ENCODE measurements at regions not wholly inside any gene's neighbourhood (a gene's known extent, or its start where the extent isn't known, plus 50 kb on each side); places are given as distances from the start of the nearest gene placed in this dataset.

DNA sequence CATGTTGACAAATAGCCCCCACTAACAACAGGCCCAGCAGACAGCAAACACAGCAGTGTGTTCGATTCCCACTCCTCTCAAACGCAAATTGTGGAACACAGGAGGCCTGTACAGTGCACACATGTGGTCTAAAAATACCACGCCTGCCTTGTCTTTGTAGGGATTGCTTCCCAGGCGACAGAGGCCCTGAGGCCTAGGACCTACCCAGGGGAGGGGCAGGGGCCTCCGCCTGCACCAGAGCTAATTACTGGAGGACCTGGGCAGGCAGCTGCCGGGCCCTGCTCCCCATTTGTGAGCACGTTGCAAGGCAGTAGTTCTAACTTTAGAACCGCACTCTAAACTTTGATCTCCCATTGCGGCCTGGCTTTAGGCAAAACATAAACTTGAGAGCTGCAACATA is 316.0 kb downstream of the TXNL1 start:
- Histone ChIP-seq H3K9ac (ENCODE audit: low read length in 2 of 2) (no peak overlapping the region), H3K27me3 (ENCODE audit: control insufficient read depth in 1 of 2, insufficient read depth in 2 of 2, low read length in 2 of 2) (no peaks in the 10 kb centered on the region), H3K9me3 (ENCODE audit: control insufficient read depth in 2 of 2, low read length in 2 of 2) (no peaks in the 10 kb centered on the region), H3K27ac (ENCODE audit: low read length) (no peak overlapping the region), H3K4me3 (ENCODE audit: low read length in 2 of 2) (no peak overlapping the region), H3K36me3 (ENCODE audit: control insufficient read depth in 2 of 2, insufficient read depth in 2 of 2, low read length in 2 of 2) (no peaks in the 10 kb centered on the region), H3K4me1 (ENCODE audit: control insufficient read depth, insufficient read depth, low read length) (no peaks in the 10 kb centered on the region)

DNA sequence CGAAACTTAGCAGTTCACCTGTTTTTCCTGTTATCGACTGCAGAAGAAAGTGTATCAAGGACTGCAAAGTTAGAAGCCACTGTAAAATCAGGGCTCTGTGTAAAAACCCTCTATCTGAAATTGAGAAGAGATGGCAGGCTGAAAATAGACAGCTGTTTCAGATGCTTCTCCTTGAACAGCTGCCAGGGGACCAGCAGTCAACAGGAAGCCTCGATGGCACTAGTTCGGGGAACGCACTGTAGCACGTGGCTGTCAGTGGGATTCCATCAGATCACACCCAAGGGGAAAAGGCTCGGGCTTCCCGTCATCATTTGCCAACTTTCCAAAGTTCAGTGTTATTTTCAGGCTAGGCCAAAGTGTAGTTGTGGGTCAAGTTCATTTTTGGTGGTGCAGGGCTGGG is 316.9 kb downstream of the TXNL1 start:
- Histone ChIP-seq H3K27ac (ENCODE audit: low read length) (no peak overlapping the region), H3K9me3 (ENCODE audit: control insufficient read depth in 2 of 2, low read length in 2 of 2) (no peaks in the 10 kb centered on the region), H3K4me3 (ENCODE audit: low read length in 2 of 2) (no peak overlapping the region), H3K36me3 (ENCODE audit: control insufficient read depth in 2 of 2, insufficient read depth in 2 of 2, low read length in 2 of 2) (no peaks in the 10 kb centered on the region), H3K9ac (ENCODE audit: low read length in 2 of 2) (no peak overlapping the region), H3K4me1 (ENCODE audit: control insufficient read depth, insufficient read depth, low read length) (no peaks in the 10 kb centered on the region), H3K27me3 (ENCODE audit: control insufficient read depth in 1 of 2, insufficient read depth in 2 of 2, low read length in 2 of 2) (no peaks in the 10 kb centered on the region)

DNA sequence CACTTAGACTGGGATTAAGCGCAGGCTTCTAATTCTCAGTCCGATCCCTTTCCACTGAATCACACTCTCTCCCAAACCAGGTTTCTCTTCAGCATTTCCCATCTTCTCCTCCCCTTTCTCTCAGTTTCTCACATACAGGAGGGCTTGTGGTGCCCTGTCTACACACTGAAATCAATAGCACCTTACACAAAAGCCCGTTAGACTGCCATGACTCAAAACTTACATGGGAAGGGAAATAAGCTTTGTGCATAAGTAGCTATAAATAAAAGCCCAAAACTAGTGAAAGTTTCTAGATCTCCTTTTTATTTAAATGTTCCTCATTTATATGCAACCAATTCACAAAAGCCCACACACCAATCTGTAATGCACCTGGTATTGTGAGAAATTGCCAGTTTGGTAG is 318.4 kb downstream of the TXNL1 start:
- no peak overlapping the region for H3K27ac ChIP-seq (ENCODE audit: low read length)
- H3K9ac ChIP-seq (ENCODE audit: low read length in 2 of 2) = no peak overlapping the region
- no peak overlapping the region for H3K4me3 ChIP-seq (ENCODE audit: low read length in 2 of 2)
- no peaks in the 10 kb centered on the region for H3K36me3 ChIP-seq (ENCODE audit: control insufficient read depth in 2 of 2, insufficient read depth in 2 of 2, low read length in 2 of 2)
- H3K9me3 ChIP-seq (ENCODE audit: control insufficient read depth in 2 of 2, low read length in 2 of 2) = no peaks in the 10 kb centered on the region
- no peaks in the 10 kb centered on the region for H3K27me3 ChIP-seq (ENCODE audit: control insufficient read depth in 1 of 2, insufficient read depth in 2 of 2, low read length in 2 of 2)
- H3K4me1 ChIP-seq (ENCODE audit: control insufficient read depth, insufficient read depth, low read length) = no peaks in the 10 kb centered on the region

DNA sequence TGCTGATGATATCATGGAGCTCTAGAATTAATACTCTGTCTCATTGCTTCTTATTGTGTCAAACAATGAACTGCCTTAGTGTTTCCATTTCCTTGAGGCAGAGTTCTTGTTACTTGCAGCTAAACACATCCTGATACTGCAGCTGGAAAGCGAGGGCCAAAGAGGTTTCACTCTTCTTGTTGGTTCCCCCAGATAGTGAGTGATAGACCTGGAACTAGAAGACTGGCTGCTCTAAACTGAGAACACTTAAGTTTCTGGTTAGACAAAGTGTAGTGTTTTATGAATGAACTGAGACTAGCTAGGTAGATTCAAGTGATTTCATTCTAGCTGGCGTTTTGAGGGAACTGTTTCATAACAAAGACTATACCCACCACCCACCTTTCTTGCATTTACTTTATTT is 321.7 kb downstream of the TXNL1 start:
- H3K27me3 ChIP-seq (ENCODE audit: control insufficient read depth in 1 of 2, insufficient read depth in 2 of 2, low read length in 2 of 2) = no peaks in the 10 kb centered on the region
- no peaks in the 10 kb centered on the region for H3K9me3 ChIP-seq (ENCODE audit: control insufficient read depth in 2 of 2, low read length in 2 of 2)
- H3K36me3 ChIP-seq (ENCODE audit: control insufficient read depth in 2 of 2, insufficient read depth in 2 of 2, low read length in 2 of 2) = no peaks in the 10 kb centered on the region
- no peak overlapping the region for H3K9ac ChIP-seq (ENCODE audit: low read length in 2 of 2)
- no peak overlapping the region for H3K4me3 ChIP-seq (ENCODE audit: low read length in 2 of 2)
- no peaks in the 10 kb centered on the region for H3K4me1 ChIP-seq (ENCODE audit: control insufficient read depth, insufficient read depth, low read length)
- no peak overlapping the region for H3K27ac ChIP-seq (ENCODE audit: low read length)

GRCh38 chr18:56315363-56315762 is 323.0 kb downstream of the TXNL1 start:
- Histone ChIP-seq H3K9ac (ENCODE audit: low read length in 2 of 2) (no peak overlapping the region), H3K9me3 (ENCODE audit: control insufficient read depth in 2 of 2, low read length in 2 of 2) (no peaks in the 10 kb centered on the region), H3K4me1 (ENCODE audit: control insufficient read depth, insufficient read depth, low read length) (no peaks in the 10 kb centered on the region), H3K27ac (ENCODE audit: low read length) (no peak overlapping the region), H3K36me3 (ENCODE audit: control insufficient read depth in 2 of 2, insufficient read depth in 2 of 2, low read length in 2 of 2) (no peaks in the 10 kb centered on the region), H3K4me3 (ENCODE audit: low read length in 2 of 2) (no peak overlapping the region), H3K27me3 (ENCODE audit: control insufficient read depth in 1 of 2, insufficient read depth in 2 of 2, low read length in 2 of 2) (no peaks in the 10 kb centered on the region)

- Histone ChIP-seq H3K4me3 (ENCODE audit: low read length in 2 of 2) (no peak overlapping the region), H3K9me3 (ENCODE audit: control insufficient read depth in 2 of 2, low read length in 2 of 2) (no peaks in the 10 kb centered on the region), H3K27me3 (ENCODE audit: control insufficient read depth in 1 of 2, insufficient read depth in 2 of 2, low read length in 2 of 2) (no peaks in the 10 kb centered on the region), H3K36me3 (ENCODE audit: control insufficient read depth in 2 of 2, insufficient read depth in 2 of 2, low read length in 2 of 2) (no peaks in the 10 kb centered on the region), H3K9ac (ENCODE audit: low read length in 2 of 2) (no peak overlapping the region), H3K4me1 (ENCODE audit: control insufficient read depth, insufficient read depth, low read length) (no peaks in the 10 kb centered on the region), H3K27ac (ENCODE audit: low read length) (no peak overlapping the region)
These were observed 324.0 kb downstream of the TXNL1 start for GRCh38 chr18:56314396-56314795.

- Histone ChIP-seq H3K27me3 (ENCODE audit: control insufficient read depth in 1 of 2, insufficient read depth in 2 of 2, low read length in 2 of 2) (no peaks in the 10 kb centered on the region), H3K27ac (ENCODE audit: low read length) (no peak overlapping the region), H3K4me1 (ENCODE audit: control insufficient read depth, insufficient read depth, low read length) (no peaks in the 10 kb centered on the region), H3K4me3 (ENCODE audit: low read length in 2 of 2) (no peak overlapping the region), H3K9me3 (ENCODE audit: control insufficient read depth in 2 of 2, low read length in 2 of 2) (no peaks in the 10 kb centered on the region), H3K9ac (ENCODE audit: low read length in 2 of 2) (no peak overlapping the region), H3K36me3 (ENCODE audit: control insufficient read depth in 2 of 2, insufficient read depth in 2 of 2, low read length in 2 of 2) (no peaks in the 10 kb centered on the region)
These were observed 325.6 kb downstream of the TXNL1 start for GRCh38 chr18:56312551-56313335.

GRCh38 chr18:56309104-56309503 is 329.3 kb downstream of the TXNL1 start:
- no peak overlapping the region for H3K27ac ChIP-seq (ENCODE audit: low read length)
- H3K9me3 ChIP-seq (ENCODE audit: control insufficient read depth in 2 of 2, low read length in 2 of 2) = no peaks in the 10 kb centered on the region
- no peak overlapping the region for H3K9ac ChIP-seq (ENCODE audit: low read length in 2 of 2)
- H3K4me3 ChIP-seq (ENCODE audit: low read length in 2 of 2) = no peak overlapping the region
- H3K4me1 ChIP-seq (ENCODE audit: control insufficient read depth, insufficient read depth, low read length) = no peaks in the 10 kb centered on the region
- no peaks in the 10 kb centered on the region for H3K36me3 ChIP-seq (ENCODE audit: control insufficient read depth in 2 of 2, insufficient read depth in 2 of 2, low read length in 2 of 2)
- H3K27me3 ChIP-seq (ENCODE audit: control insufficient read depth in 1 of 2, insufficient read depth in 2 of 2, low read length in 2 of 2) = no peaks in the 10 kb centered on the region

DNA sequence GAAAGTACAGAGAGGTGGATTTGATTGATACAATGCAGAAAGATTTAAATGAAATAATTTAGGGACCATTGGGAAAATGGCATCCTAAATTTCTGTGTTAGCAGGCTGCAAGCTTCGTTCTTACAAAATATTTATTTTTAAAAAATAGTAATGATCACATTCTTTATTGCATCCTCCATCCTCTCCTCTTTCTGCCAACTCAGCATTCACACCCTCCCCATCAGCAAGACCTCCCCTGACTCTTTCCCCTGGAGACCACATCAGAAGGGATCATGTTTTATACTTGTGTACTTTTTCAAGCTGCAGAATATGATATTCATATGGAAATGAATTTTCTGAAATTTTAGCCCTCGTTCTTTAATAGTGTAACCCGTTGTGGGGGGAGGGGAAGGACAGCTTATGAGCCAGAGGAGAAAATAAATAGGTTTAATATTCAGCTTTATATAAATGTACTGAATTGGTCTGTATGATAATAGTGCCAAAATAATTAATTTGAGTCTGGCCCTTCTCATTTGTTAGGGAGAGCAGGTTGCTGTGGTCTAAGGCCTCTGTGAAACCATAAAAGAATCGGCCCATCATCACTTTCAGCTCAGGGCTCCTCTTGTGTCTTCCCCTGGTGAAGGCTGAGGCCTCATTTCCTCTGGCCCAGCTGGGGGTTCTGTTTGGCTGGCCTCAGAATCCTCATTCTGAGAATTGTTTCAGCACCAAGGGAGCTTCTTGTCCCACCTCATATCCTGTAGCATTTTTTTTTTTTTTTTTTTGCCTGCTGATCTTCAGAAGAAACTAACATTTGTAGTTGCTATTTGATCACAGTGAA is 330.8 kb downstream of the TXNL1 start:
- H3K27me3 ChIP-seq (ENCODE audit: control insufficient read depth in 1 of 2, insufficient read depth in 2 of 2, low read length in 2 of 2) = no peaks in the 10 kb centered on the region
- H3K9ac ChIP-seq (ENCODE audit: low read length in 2 of 2) = no peak overlapping the region
- no peaks in the 10 kb centered on the region for H3K9me3 ChIP-seq (ENCODE audit: control insufficient read depth in 2 of 2, low read length in 2 of 2)
- no peaks in the 10 kb centered on the region for H3K4me1 ChIP-seq (ENCODE audit: control insufficient read depth, insufficient read depth, low read length)
- H3K36me3 ChIP-seq (ENCODE audit: control insufficient read depth in 2 of 2, insufficient read depth in 2 of 2, low read length in 2 of 2) = no peaks in the 10 kb centered on the region
- H3K4me3 ChIP-seq (ENCODE audit: low read length in 2 of 2) = no peak overlapping the region
- no peak overlapping the region for H3K27ac ChIP-seq (ENCODE audit: low read length)

GRCh38 chr18:56306797-56307196 is 331.6 kb downstream of the TXNL1 start:
- no peaks in the 10 kb centered on the region for H3K27me3 ChIP-seq (ENCODE audit: control insufficient read depth in 1 of 2, insufficient read depth in 2 of 2, low read length in 2 of 2)
- no peak overlapping the region for H3K9ac ChIP-seq (ENCODE audit: low read length in 2 of 2)

GRCh38 chr18:56305583-56305982 is 332.8 kb downstream of the TXNL1 start:
- Histone ChIP-seq H3K27ac (ENCODE audit: low read length) (no peak overlapping the region), H3K4me3 (ENCODE audit: low read length in 2 of 2) (no peak overlapping the region), H3K9me3 (ENCODE audit: control insufficient read depth in 2 of 2, low read length in 2 of 2) (no peaks in the 10 kb centered on the region), H3K36me3 (ENCODE audit: control insufficient read depth in 2 of 2, insufficient read depth in 2 of 2, low read length in 2 of 2) (no peaks in the 10 kb centered on the region), H3K4me1 (ENCODE audit: control insufficient read depth, insufficient read depth, low read length) (no peaks in the 10 kb centered on the region), H3K9ac (ENCODE audit: low read length in 2 of 2) (no peak overlapping the region), H3K27me3 (ENCODE audit: control insufficient read depth in 1 of 2, insufficient read depth in 2 of 2, low read length in 2 of 2) (no peaks in the 10 kb centered on the region)

More at GRCh38 chr18:56306797-56307196, 331.6 kb downstream of the TXNL1 start:
- Histone ChIP-seq H3K27ac (ENCODE audit: low read length) (no peak overlapping the region), H3K9me3 (ENCODE audit: control insufficient read depth in 2 of 2, low read length in 2 of 2) (no peaks in the 10 kb centered on the region), H3K4me3 (ENCODE audit: low read length in 2 of 2) (no peak overlapping the region), H3K4me1 (ENCODE audit: control insufficient read depth, insufficient read depth, low read length) (no peaks in the 10 kb centered on the region), H3K36me3 (ENCODE audit: control insufficient read depth in 2 of 2, insufficient read depth in 2 of 2, low read length in 2 of 2) (no peaks in the 10 kb centered on the region)

Measured in stomach smooth muscle (tissue), 2 donors.